K562 (cell line): ENCODE measurements at regions not wholly inside any gene's neighbourhood (a gene's known extent, or its start where the extent isn't known, plus 50 kb on each side); places are given as distances from the start of the nearest gene placed in this dataset.

ENCODE experiments used
- ARID1B ChIP-seq: fragments of 450-650 bp; IDR thresholded peaks from 2 replicates; pipeline ENCODE4 v1.6.1; 2016; ENCODE audit warnings: antibody characterized with exemption, mild to moderate bottlenecking, inconsistent platforms
- DACH1 ChIP-seq: fragments of 450-650 bp; IDR thresholded peaks from 2 replicates; pipeline ENCODE4 v1.6.1; 2018; ENCODE audit not compliant: partially characterized antibody
- ETV5 ChIP-seq: sonication (generic); formaldehyde crosslinking; IDR thresholded peaks from 2 replicates; pipeline ENCODE4 v1.4.0; 2020; ENCODE audit warnings: low read depth, mild to moderate bottlenecking, missing genetic modification reagents
- GMEB1 ChIP-seq: fragments of 250-450 bp; sonication (Bioruptor Pico); IDR thresholded peaks from 2 replicates; pipeline ENCODE4 v1.4.0; 2020; ENCODE audit warnings: mild to moderate bottlenecking
- HNRNPL ChIP-seq: fragments of 200-400 bp; formaldehyde crosslinking; IDR thresholded peaks from 2 replicates; pipeline ENCODE4 v1.6.1; 2017; ENCODE audit warnings: low read depth, mild to moderate bottlenecking, low read length
- ILK ChIP-seq: fragments of 450-650 bp; IDR thresholded peaks from 2 replicates; pipeline ENCODE4 v1.6.1; 2016; ENCODE audit warnings: missing genetic modification characterization, low read depth, mild to moderate bottlenecking, missing compliant biosample characterization, moderate library complexity, borderline replicate concordance
- KAT2B ChIP-seq: IDR thresholded peaks from one replicate; pipeline ENCODE4 v1.6.1; 2012; ENCODE audit warnings: low read depth, mild to moderate bottlenecking, control low read depth, inconsistent platforms, low read length, moderate library complexity
- NCOA4 ChIP-seq: fragments of 450-650 bp; IDR thresholded peaks from 2 replicates; pipeline ENCODE4 v1.6.1; 2018; ENCODE audit warnings: mild to moderate bottlenecking; ENCODE audit not compliant: partially characterized antibody
- POU5F1 ChIP-seq: fragments of 150-350 bp; IDR thresholded peaks from 2 replicates; pipeline ENCODE4 v1.6.1; 2014; ENCODE audit warnings: borderline replicate concordance, low read length, low read depth, mild to moderate bottlenecking; ENCODE audit not compliant: partially characterized antibody
- PTBP1 ChIP-seq: fragments of 200-400 bp; formaldehyde crosslinking; IDR thresholded peaks from 2 replicates; pipeline ENCODE4 v1.6.1; 2017; ENCODE audit warnings: low read depth, low read length
- TARDBP ChIP-seq: fragments of 450-650 bp; IDR thresholded peaks from 2 replicates; pipeline ENCODE4 v1.6.1; 2016
- ZNF398 ChIP-seq: fragments of 250-450 bp; sonication (Bioruptor Pico); IDR thresholded peaks from 2 replicates; pipeline ENCODE4 v1.8.0; 2021; ENCODE audit warnings: moderate library complexity, mild to moderate bottlenecking, inconsistent platforms
- TF ChIP-seq, protein P1 (sequence below): fragments of 250-450 bp; sonication (Bioruptor Pico); IDR thresholded peaks from 2 replicates; pipeline ENCODE4 v1.5.0; 2022; ENCODE audit warnings: mild to moderate bottlenecking
- TF ChIP-seq, protein P2 (sequence below): fragments of 450-650 bp; IDR thresholded peaks from 2 replicates; pipeline ENCODE4 v1.7.1; 2018; ENCODE audit warnings: mild to moderate bottlenecking, low read depth; ENCODE audit not compliant: partially characterized antibody
- TF ChIP-seq, protein P3 (sequence below): fragments of 450-650 bp; IDR thresholded peaks from 2 replicates; pipeline ENCODE4 v1.6.1; 2016; ENCODE audit warnings: mild to moderate bottlenecking

- peak; percentile 85 for TF ChIP-seq ILK (tag)
- no peak for TF ChIP-seq PTBP1
- TF ChIP-seq ETV5 (CRISPR knock-in tag) = no peak
- TF ChIP-seq DACH1 = no peak
- TF ChIP-seq GMEB1 = no peak
- no peak for TF ChIP-seq POU5F1
- no peak for TF ChIP-seq NCOA4
- TF ChIP-seq, protein P1, sequence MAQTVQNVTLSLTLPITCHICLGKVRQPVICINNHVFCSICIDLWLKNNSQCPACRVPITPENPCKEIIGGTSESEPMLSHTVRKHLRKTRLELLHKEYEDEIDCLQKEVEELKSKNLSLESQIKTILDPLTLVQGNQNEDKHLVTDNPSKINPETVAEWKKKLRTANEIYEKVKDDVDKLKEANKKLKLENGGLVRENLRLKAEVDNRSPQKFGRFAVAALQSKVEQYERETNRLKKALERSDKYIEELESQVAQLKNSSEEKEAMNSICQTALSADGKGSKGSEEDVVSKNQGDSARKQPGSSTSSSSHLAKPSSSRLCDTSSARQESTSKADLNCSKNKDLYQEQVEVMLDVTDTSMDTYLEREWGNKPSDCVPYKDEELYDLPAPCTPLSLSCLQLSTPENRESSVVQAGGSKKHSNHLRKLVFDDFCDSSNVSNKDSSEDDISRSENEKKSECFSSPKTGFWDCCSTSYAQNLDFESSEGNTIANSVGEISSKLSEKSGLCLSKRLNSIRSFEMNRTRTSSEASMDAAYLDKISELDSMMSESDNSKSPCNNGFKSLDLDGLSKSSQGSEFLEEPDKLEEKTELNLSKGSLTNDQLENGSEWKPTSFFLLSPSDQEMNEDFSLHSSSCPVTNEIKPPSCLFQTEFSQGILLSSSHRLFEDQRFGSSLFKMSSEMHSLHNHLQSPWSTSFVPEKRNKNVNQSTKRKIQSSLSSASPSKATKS (CRISPR knock-in tag) = no peak
- TF ChIP-seq HNRNPL = no peak
- TF ChIP-seq, protein P2, sequence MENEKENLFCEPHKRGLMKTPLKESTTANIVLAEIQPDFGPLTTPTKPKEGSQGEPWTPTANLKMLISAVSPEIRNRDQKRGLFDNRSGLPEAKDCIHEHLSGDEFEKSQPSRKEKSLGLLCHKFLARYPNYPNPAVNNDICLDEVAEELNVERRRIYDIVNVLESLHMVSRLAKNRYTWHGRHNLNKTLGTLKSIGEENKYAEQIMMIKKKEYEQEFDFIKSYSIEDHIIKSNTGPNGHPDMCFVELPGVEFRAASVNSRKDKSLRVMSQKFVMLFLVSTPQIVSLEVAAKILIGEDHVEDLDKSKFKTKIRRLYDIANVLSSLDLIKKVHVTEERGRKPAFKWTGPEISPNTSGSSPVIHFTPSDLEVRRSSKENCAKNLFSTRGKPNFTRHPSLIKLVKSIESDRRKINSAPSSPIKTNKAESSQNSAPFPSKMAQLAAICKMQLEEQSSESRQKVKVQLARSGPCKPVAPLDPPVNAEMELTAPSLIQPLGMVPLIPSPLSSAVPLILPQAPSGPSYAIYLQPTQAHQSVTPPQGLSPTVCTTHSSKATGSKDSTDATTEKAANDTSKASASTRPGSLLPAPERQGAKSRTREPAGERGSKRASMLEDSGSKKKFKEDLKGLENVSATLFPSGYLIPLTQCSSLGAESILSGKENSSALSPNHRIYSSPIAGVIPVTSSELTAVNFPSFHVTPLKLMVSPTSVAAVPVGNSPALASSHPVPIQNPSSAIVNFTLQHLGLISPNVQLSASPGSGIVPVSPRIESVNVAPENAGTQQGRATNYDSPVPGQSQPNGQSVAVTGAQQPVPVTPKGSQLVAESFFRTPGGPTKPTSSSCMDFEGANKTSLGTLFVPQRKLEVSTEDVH = no peak
- TF ChIP-seq, protein P3, sequence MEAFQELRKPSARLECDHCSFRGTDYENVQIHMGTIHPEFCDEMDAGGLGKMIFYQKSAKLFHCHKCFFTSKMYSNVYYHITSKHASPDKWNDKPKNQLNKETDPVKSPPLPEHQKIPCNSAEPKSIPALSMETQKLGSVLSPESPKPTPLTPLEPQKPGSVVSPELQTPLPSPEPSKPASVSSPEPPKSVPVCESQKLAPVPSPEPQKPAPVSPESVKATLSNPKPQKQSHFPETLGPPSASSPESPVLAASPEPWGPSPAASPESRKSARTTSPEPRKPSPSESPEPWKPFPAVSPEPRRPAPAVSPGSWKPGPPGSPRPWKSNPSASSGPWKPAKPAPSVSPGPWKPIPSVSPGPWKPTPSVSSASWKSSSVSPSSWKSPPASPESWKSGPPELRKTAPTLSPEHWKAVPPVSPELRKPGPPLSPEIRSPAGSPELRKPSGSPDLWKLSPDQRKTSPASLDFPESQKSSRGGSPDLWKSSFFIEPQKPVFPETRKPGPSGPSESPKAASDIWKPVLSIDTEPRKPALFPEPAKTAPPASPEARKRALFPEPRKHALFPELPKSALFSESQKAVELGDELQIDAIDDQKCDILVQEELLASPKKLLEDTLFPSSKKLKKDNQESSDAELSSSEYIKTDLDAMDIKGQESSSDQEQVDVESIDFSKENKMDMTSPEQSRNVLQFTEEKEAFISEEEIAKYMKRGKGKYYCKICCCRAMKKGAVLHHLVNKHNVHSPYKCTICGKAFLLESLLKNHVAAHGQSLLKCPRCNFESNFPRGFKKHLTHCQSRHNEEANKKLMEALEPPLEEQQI = no peak
- TF ChIP-seq TARDBP = no peak
- TF ChIP-seq ARID1B = no peak
- TF ChIP-seq KAT2B = no peak
- TF ChIP-seq ZNF398 (CRISPR knock-in tag) = no peak
Measured at GRCh38 chr7:106183952-106184351, 71.8 kb upstream of the SYPL1 start (continued).
